Activated T-cell treated with anti-CD3 and anti-CD28 coated beads, Interleukin-2, amount 50 U/mL, for 24 hours (primary cell): ENCODE measurements at regions not wholly inside any gene's neighbourhood (a gene's known extent, or its start where the extent isn't known, plus 50 kb on each side); places are given as distances from the start of the nearest gene placed in this dataset.

Source experiments
- DNase-seq: peaks from one replicate; pipeline ENCODE4 v3.0.0-alpha.2; 2020
- H3K27ac Mint-ChIP-seq: 2 replicates; pipeline ENCODE4 v1.8.0; 2020; ENCODE audit warnings: mild to moderate bottlenecking, mixed read lengths
- H3K27me3 Mint-ChIP-seq: 2 replicates; pipeline ENCODE4 v1.8.0; 2020; ENCODE audit warnings: mixed read lengths
- H3K36me3 Mint-ChIP-seq: 2 replicates; pipeline ENCODE4 v1.8.0; 2020; ENCODE audit warnings: low read depth, mixed read lengths
- H3K4me1 Mint-ChIP-seq: 2 replicates; pipeline ENCODE4 v1.8.0; 2020; ENCODE audit warnings: low read depth, mixed read lengths
- H3K4me3 Mint-ChIP-seq: 2 replicates; pipeline ENCODE4 v1.8.0; 2020; ENCODE audit warnings: mild to moderate bottlenecking, moderate library complexity, mixed read lengths
- H3K9me3 Mint-ChIP-seq: 2 replicates; pipeline ENCODE4 v1.8.0; 2020; ENCODE audit warnings: mixed read lengths

DNA sequence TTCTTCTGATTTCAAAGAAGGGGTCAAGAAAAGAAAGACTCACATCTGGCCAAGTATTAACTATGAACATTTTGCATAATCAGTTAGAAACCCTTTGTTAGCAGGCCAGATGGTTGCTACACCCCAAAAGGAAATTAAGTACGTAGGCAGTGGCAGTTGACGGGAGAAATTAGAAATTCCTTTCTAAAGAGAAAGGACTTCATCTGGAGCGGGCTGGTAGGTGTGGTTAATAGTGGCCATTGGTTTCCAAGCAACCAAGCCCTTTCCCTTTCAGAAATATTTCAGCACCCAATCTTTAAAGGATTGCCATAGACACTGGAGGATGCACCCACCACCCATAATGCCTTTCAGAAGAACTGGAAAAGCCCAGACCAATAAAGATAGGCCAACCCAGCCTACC is 235.7 kb upstream of the LDB2 start:
- no peak for DNase-seq
- peaks cover 2% of the 10 kb centered on the region for H3K9me3 Mint-ChIP-seq
- H3K4me1 Mint-ChIP-seq, result no peaks in the 10 kb centered on the region
- H3K36me3 Mint-ChIP-seq, result no peaks in the 10 kb centered on the region
- H3K27me3 Mint-ChIP-seq, result peaks cover 17% of the 10 kb centered on the region
- no peak overlapping the region for H3K4me3 Mint-ChIP-seq
- H3K27ac Mint-ChIP-seq, result no peak overlapping the region

DNA sequence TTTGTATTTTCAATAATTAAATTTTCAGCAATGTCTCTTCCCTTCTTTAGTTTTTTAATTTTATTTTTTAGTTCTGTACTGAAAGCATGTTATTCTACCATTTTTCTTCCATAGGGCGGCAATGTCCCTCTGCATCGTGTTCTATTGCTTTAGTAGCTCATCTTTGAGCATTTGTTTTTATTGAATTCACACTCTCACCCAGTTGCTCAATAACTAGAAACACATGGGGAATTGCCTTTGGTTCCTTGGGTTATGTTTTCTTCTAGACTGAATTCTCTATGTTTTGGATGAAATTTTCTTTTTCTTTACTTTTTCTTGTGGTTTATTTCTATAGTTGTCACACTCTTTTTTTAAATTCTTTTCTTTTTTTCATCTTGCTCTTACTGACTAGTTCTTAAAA is 233.8 kb upstream of the LDB2 start:
- Mint-ChIP-seq H3K4me3 (no peak overlapping the region), H3K27ac (no peak overlapping the region), H3K4me1 (no peaks in the 10 kb centered on the region), H3K27me3 (peaks cover 17% of the 10 kb centered on the region), H3K9me3 (no peaks in the 10 kb centered on the region), H3K36me3 (no peaks in the 10 kb centered on the region)
- DNase-seq, result no peak

DNA sequence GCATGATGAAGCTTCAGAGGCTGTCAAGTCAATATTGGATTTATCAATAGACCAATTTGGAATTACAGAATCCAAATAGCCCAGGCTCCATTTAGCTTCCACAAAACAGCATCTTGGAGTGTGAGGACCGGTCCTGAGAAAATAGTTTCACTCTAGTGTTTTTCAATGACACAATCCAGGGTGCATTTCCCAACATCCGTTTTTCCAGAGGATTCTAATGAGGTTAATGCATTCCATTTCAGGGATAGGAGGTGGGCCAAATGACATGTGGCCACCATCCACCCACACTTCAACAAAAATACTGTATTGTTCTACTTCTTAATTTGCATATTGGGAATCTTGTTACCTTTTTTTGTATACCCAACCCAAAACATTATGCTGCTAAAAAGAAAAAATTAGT is 229.8 kb upstream of the LDB2 start:
- Mint-ChIP-seq H3K27me3 (peaks cover 4% of the 10 kb centered on the region), H3K36me3 (no peaks in the 10 kb centered on the region), H3K9me3 (no peaks in the 10 kb centered on the region), H3K4me3 (no peak overlapping the region), H3K4me1 (no peaks in the 10 kb centered on the region), H3K27ac (no peak overlapping the region)
- no peak for DNase-seq

DNA sequence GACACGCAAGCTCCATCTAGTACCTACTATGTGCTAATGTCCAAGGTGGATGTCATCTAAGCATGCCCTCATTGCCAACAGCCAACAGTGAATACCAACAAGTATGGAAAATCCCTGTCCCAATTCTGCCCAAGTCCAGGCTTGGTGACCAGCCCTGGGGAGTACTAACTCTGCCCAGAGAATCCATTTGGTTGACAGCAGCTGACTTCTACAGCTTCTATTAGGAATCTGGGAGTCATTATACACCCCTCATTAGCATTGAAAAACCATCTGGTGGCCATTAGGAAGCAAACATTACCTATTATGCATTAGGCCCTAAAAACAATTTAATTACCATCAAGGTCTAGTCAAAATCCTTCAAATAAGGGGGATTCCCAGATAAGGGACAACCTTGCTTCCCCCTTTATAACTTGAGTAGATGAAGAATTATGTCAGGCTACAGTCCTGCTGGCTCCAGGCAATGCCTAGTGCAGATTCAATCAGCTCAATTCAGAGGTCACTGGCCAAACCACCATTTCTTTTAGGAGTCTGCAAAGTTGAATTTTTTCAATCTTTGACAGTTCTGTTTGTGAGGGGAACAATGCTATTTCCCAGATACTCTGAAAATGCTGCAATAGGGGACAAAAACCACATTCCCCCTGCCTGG is 228.0 kb upstream of the LDB2 start:
- Mint-ChIP-seq H3K27me3 (peaks cover 2% of the 10 kb centered on the region), H3K36me3 (no peaks in the 10 kb centered on the region), H3K4me1 (no peaks in the 10 kb centered on the region), H3K9me3 (no peaks in the 10 kb centered on the region), H3K4me3 (no peak overlapping the region), H3K27ac (no peak overlapping the region)
- DNase-seq, result no peak

DNA sequence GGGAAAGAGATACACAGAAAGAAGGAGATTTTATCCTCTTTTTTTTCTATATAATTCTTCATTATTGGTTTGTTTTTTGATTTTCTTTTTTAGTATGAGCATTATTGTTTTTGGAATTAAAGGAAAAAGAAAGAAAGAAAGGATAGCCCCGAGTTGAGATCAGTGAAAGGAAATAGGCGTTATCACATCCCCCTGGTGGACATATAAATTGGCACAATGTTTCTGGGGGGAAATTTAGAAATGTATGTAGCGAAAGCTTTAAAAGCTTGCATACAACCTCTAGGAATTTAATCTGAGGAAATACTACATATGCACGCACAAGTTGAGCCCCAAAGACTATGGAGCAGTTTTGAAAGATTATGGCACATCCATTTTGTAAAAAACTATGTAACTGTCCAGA is 226.3 kb upstream of the LDB2 start:
- no peak overlapping the region for H3K27ac Mint-ChIP-seq
- no peak overlapping the region for H3K4me3 Mint-ChIP-seq
- no peak for DNase-seq
- H3K36me3 Mint-ChIP-seq, result no peaks in the 10 kb centered on the region
- H3K4me1 Mint-ChIP-seq, result no peaks in the 10 kb centered on the region
- H3K9me3 Mint-ChIP-seq, result no peaks in the 10 kb centered on the region
- H3K27me3 Mint-ChIP-seq, result no peaks in the 10 kb centered on the region

DNA sequence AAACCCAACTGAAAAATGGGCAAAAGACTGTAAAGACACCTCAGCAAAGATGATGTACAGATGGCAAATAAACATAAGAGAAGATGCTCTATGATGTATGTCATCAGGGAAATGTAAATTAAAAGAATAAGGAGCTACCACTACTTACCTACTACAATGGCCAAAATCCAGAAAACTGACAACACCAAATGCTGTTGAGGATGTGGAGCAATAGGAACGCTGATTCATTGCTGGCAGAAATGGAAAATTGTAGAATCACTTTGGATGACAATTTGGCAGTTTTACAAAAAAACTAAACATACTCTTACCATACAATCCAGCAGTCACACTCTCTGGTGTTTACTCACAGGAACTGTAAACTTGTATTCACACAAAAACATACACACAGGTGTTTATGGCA is 222.3 kb upstream of the LDB2 start:
- H3K9me3 Mint-ChIP-seq, result no peaks in the 10 kb centered on the region
- no peak overlapping the region for H3K27ac Mint-ChIP-seq
- no peaks in the 10 kb centered on the region for H3K36me3 Mint-ChIP-seq
- H3K4me3 Mint-ChIP-seq, result no peak overlapping the region
- H3K27me3 Mint-ChIP-seq, result no peaks in the 10 kb centered on the region
- DNase-seq, result no peak
- H3K4me1 Mint-ChIP-seq, result no peaks in the 10 kb centered on the region

- peaks cover 5% of the 10 kb centered on the region for H3K27me3 Mint-ChIP-seq
- no peak for DNase-seq
- H3K9me3 Mint-ChIP-seq, result no peaks in the 10 kb centered on the region
- H3K36me3 Mint-ChIP-seq, result no peaks in the 10 kb centered on the region
- no peak overlapping the region for H3K27ac Mint-ChIP-seq
- H3K4me1 Mint-ChIP-seq, result no peaks in the 10 kb centered on the region
- H3K4me3 Mint-ChIP-seq, result no peak overlapping the region
Observed at GRCh38 chr4:17117746-17118145, 219.3 kb upstream of the LDB2 start.

DNA sequence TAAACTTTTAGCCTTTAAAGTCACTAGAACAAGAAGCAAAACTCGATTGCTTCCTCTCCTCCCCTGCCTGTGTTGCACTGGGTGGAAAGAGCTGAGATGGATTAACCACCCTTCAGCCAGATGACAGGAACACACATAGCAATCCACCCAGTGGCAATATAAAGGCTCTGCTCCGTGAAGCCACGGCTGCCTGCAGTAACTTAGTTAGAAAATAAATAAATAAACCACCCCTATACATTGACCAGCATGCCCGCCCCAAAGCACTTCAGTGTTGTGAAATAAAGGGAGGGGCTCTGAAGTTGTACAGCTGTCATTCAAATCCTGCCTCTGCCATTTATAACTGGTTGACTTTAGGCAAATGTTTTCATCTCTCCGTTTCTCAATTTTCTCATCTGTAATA is 217.1 kb upstream of the LDB2 start:
- Mint-ChIP-seq H3K9me3 (no peaks in the 10 kb centered on the region), H3K4me3 (no peak overlapping the region), H3K27me3 (peaks cover 8% of the 10 kb centered on the region), H3K36me3 (no peaks in the 10 kb centered on the region), H3K4me1 (no peaks in the 10 kb centered on the region), H3K27ac (no peak overlapping the region)
- no peak for DNase-seq

- Mint-ChIP-seq H3K27me3 (peaks cover 8% of the 10 kb centered on the region), H3K36me3 (no peaks in the 10 kb centered on the region), H3K27ac (no peak overlapping the region), H3K4me3 (no peak overlapping the region), H3K4me1 (no peaks in the 10 kb centered on the region), H3K9me3 (peaks cover 4% of the 10 kb centered on the region)
- DNase-seq, result no peak
Observed at GRCh38 chr4:17112292-17112659, 213.8 kb upstream of the LDB2 start.

GRCh38 chr4:17109126-17109525 is 210.7 kb upstream of the LDB2 start:
- peaks cover 4% of the 10 kb centered on the region for H3K9me3 Mint-ChIP-seq
- no peak overlapping the region for H3K27ac Mint-ChIP-seq
- no peak overlapping the region for H3K4me3 Mint-ChIP-seq
- peaks cover 8% of the 10 kb centered on the region for H3K27me3 Mint-ChIP-seq
- H3K4me1 Mint-ChIP-seq, result no peaks in the 10 kb centered on the region
- H3K36me3 Mint-ChIP-seq, result no peaks in the 10 kb centered on the region
- DNase-seq, result no peak

GRCh38 chr4:17103231-17103630 is 204.8 kb upstream of the LDB2 start:
- DNase-seq, result no peak
- no peaks in the 10 kb centered on the region for H3K36me3 Mint-ChIP-seq
- no peak overlapping the region for H3K27ac Mint-ChIP-seq
- peaks cover 6% of the 10 kb centered on the region for H3K27me3 Mint-ChIP-seq
- H3K4me3 Mint-ChIP-seq, result no peak overlapping the region
- H3K4me1 Mint-ChIP-seq, result no peaks in the 10 kb centered on the region
- H3K9me3 Mint-ChIP-seq, result no peaks in the 10 kb centered on the region

GRCh38 chr4:17098996-17099395 is 200.6 kb upstream of the LDB2 start:
- no peak overlapping the region for H3K27ac Mint-ChIP-seq
- no peaks in the 10 kb centered on the region for H3K4me1 Mint-ChIP-seq
- peaks cover 6% of the 10 kb centered on the region for H3K27me3 Mint-ChIP-seq
- no peaks in the 10 kb centered on the region for H3K9me3 Mint-ChIP-seq
- no peaks in the 10 kb centered on the region for H3K36me3 Mint-ChIP-seq
- H3K4me3 Mint-ChIP-seq, result no peak overlapping the region
- DNase-seq, result no peak

GRCh38 chr4:17098401-17098800 is 200.0 kb upstream of the LDB2 start:
- peaks cover 6% of the 10 kb centered on the region for H3K27me3 Mint-ChIP-seq

DNA sequence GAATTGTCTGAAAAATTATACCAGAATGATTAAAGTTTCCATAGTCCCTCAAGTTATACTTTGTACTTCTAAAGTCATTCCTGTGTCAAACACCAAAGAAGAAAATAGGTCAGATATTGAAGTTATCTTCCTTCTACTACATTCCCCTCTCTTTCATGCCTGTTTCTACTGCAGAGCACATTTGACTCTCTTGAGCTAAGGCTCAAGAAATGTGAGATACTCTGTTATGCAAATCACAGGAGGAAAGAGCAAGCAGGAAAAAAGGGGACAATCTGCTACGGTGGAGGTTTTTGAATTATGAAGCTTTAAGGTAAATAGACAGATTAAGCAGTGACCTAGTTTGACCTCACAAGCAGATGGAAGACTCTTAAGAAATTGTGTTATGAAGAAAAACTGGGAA is 198.9 kb upstream of the LDB2 start:
- Mint-ChIP-seq H3K4me1 (no peaks in the 10 kb centered on the region), H3K27ac (no peak overlapping the region), H3K36me3 (no peaks in the 10 kb centered on the region), H3K27me3 (peaks cover 6% of the 10 kb centered on the region), H3K9me3 (no peaks in the 10 kb centered on the region), H3K4me3 (no peak overlapping the region)
- no peak for DNase-seq

More at GRCh38 chr4:17098401-17098800, 200.0 kb upstream of the LDB2 start:
- Mint-ChIP-seq H3K4me1 (no peaks in the 10 kb centered on the region), H3K4me3 (no peak overlapping the region), H3K9me3 (no peaks in the 10 kb centered on the region), H3K27ac (no peak overlapping the region), H3K36me3 (no peaks in the 10 kb centered on the region)
- DNase-seq, result no peak

- H3K4me3 Mint-ChIP-seq, result no peak overlapping the region
- no peak for DNase-seq
- no peaks in the 10 kb centered on the region for H3K36me3 Mint-ChIP-seq
- H3K9me3 Mint-ChIP-seq, result no peaks in the 10 kb centered on the region
- no peak overlapping the region for H3K27ac Mint-ChIP-seq
- peaks cover 3% of the 10 kb centered on the region for H3K27me3 Mint-ChIP-seq
- H3K4me1 Mint-ChIP-seq, result no peaks in the 10 kb centered on the region
Observed at GRCh38 chr4:17096692-17097091, 198.2 kb upstream of the LDB2 start.

- Mint-ChIP-seq H3K27me3 (peaks cover 6% of the 10 kb centered on the region), H3K36me3 (no peaks in the 10 kb centered on the region), H3K4me1 (no peaks in the 10 kb centered on the region), H3K9me3 (no peaks in the 10 kb centered on the region), H3K27ac (no peak overlapping the region), H3K4me3 (no peak overlapping the region)
- no peak for DNase-seq
Observed at GRCh38 chr4:17095771-17096170, 197.3 kb upstream of the LDB2 start.
